Lower leg skin (tissue), 3 donors: ENCODE measurements at regions not wholly inside any gene's neighbourhood (a gene's known extent, or its start where the extent isn't known, plus 50 kb on each side); places are given as distances from the start of the nearest gene placed in this dataset.

Experiments used
- CTCF ChIP-seq, 3 donors: fragments of 450-650 bp; IDR thresholded peaks; one replicate each; pipeline ENCODE4 v1.5.1; 2016; ENCODE audit warnings: antibody characterized with exemption in 3 of 3, mild to moderate bottlenecking in 3 of 3, moderate library complexity in 2 of 3
- POLR2A ChIP-seq, 2 donors: fragments of 450-650 bp; IDR thresholded peaks; one replicate each; pipeline ENCODE4 v1.6.1; 2016 to 2017; ENCODE audit warnings: antibody characterized with exemption in 2 of 2, mild to moderate bottlenecking in 1 of 2, moderate library complexity in 1 of 2

- no peak for TF ChIP-seq CTCF (IDR thresholded peaks at IDR 0.05)
- no peak for TF ChIP-seq POLR2A (IDR thresholded peaks at IDR 0.05)
Measured at GRCh38 chr17:77802811-77803220, 155.7 kb upstream of the TNRC6C start.
